MV-4-11 (cell line): ENCODE measurements at regions not wholly inside any gene's neighbourhood (a gene's known extent, or its start where the extent isn't known, plus 50 kb on each side); places are given as distances from the start of the nearest gene placed in this dataset.
A peak's percentile ranks its signal among the peaks of the same experiment; 100 is the strongest.
"Not testable (repeated sequence)": the region's sequence is repeated elsewhere in the genome, so short reads cannot be mapped to it uniquely, and the experiment has no call there.

Experiments
- DNase-seq: peaks from one replicate; lab custom pipeline; 2025; lab: John Stamatoyannopoulos, UW

GRCh38 chr7:131935180-131935579, 378.8 kb upstream of the PODXL start:
- DNase-seq, result no peak

- no peak for DNase-seq
These were observed 378.0 kb upstream of the PODXL start for GRCh38 chr7:131934452-131934851.

- DNase-seq, result no peak
These were observed 377.4 kb upstream of the PODXL start for GRCh38 chr7:131933751-131934289.

- not testable (repeated sequence) for DNase-seq
These were observed 376.8 kb upstream of the PODXL start for GRCh38 chr7:131933219-131933618.

GRCh38 chr7:131932271-131932670, 375.8 kb upstream of the PODXL start:
- DNase-seq, result no peak

- DNase-seq, result no peak
These were observed 374.9 kb upstream of the PODXL start for GRCh38 chr7:131931370-131931769.

GRCh38 chr7:131929632-131930031, 373.2 kb upstream of the PODXL start:
- no peak for DNase-seq

GRCh38 chr7:131927770-131928423, 371.5 kb upstream of the PODXL start:
- no peak for DNase-seq

GRCh38 chr7:131925636-131926035, 369.2 kb upstream of the PODXL start:
- DNase-seq, result no peak

- DNase-seq, result no peak
These were observed 368.4 kb upstream of the PODXL start for GRCh38 chr7:131924857-131925256.

GRCh38 chr7:131922948-131923347, 366.5 kb upstream of the PODXL start:
- not testable (repeated sequence) for DNase-seq

GRCh38 chr7:131921016-131921415, 364.6 kb upstream of the PODXL start:
- no peak for DNase-seq

GRCh38 chr7:131919920-131920709, 363.7 kb upstream of the PODXL start:
- no peak for DNase-seq

- no peak for DNase-seq
These were observed 354.7 kb upstream of the PODXL start for GRCh38 chr7:131911112-131911511.

GRCh38 chr7:131909151-131909768, 352.8 kb upstream of the PODXL start:
- no peak for DNase-seq

- no peak for DNase-seq
These were observed 352.3 kb upstream of the PODXL start for GRCh38 chr7:131908714-131909113.

GRCh38 chr7:131905471-131905973, 349.1 kb upstream of the PODXL start:
- DNase-seq, result no peak

- DNase-seq, result peak; percentile 1
These were observed 348.4 kb upstream of the PODXL start for GRCh38 chr7:131904760-131905327.

- DNase-seq, result no peak
These were observed 346.9 kb upstream of the PODXL start for GRCh38 chr7:131903315-131903714.

- no peak for DNase-seq
These were observed 344.4 kb upstream of the PODXL start for GRCh38 chr7:131900785-131901287.

GRCh38 chr7:131899271-131900030, 343.0 kb upstream of the PODXL start:
- DNase-seq, result peak; percentile 42
